ENCODE measurements at regions not wholly inside any gene's neighbourhood (a gene's known extent, or its start where the extent isn't known, plus 50 kb on each side); places are given as distances from the start of the nearest gene placed in this dataset.

GRCh38 chr20:60497298-60498035 lies 539.2 kb downstream of the CDH26 start:
- 80 to 89% methylated on average over 4 of the region's 4 CpGs for WGBS, 2 donors
- Histone ChIP-seq H3K4me3 (no peak overlapping the region), H3K27me3 (peaks cover 0 to 4% (median 0%) of the 10 kb centered on the region in 7 donors), H3K9me3 (no peaks in the 10 kb centered on the region), H3K27ac (no peak overlapping the region), H3K4me1 (no peaks in the 10 kb centered on the region), H3K36me3 (no peaks in the 10 kb centered on the region)
- no peak for DNase-seq
- intact Hi-C loops (cut with DNase I): no loop called here
- ATAC-seq: no peak
- no peak for TF ChIP-seq CTCF (IDR thresholded peaks at IDR 0.05)

- DNase-seq (no peak), ATAC-seq (no peak)
- Histone ChIP-seq H3K27ac (no peak overlapping the region), H3K27me3 (peaks cover 0 to 8% (median 0%) of the 10 kb centered on the region in 7 donors), H3K4me1 (no peaks in the 10 kb centered on the region), H3K36me3 (no peaks in the 10 kb centered on the region), H3K4me3 (no peak overlapping the region), H3K9me3 (no peaks in the 10 kb centered on the region)
- intact Hi-C loops (cut with DNase I): no loop called here
- no peak for TF ChIP-seq CTCF (IDR thresholded peaks at IDR 0.05)
- WGBS, 2 donors: 85 to 86% methylated on average over 4 of the region's 4 CpGs
These were observed 541.9 kb downstream of the CDH26 start for GRCh38 chr20:60500038-60500701.

GRCh38 chr20:60501048-60501447 lies 542.8 kb downstream of the CDH26 start:
- Histone ChIP-seq H3K27me3 (peaks cover 0 to 12% (median 0%) of the 10 kb centered on the region in 7 donors), H3K36me3 (no peaks in the 10 kb centered on the region), H3K9me3 (no peaks in the 10 kb centered on the region), H3K4me3 (no peak overlapping the region), H3K4me1 (no peaks in the 10 kb centered on the region), H3K27ac (no peak overlapping the region)
- TF ChIP-seq CTCF (IDR thresholded peaks at IDR 0.05): no peak
- WGBS, 2 donors: 91 to 93% methylated on average over 2 of the region's 2 CpGs
- no peak for DNase-seq
- no peak for ATAC-seq
- intact Hi-C loops (cut with DNase I): no loop called here

- peaks cover 0 to 12% (median 0%) of the 10 kb centered on the region in 7 donors for H3K27me3 ChIP-seq
- no peak overlapping the region for H3K4me3 ChIP-seq
- DNase-seq: no peak
- no peaks in the 10 kb centered on the region for H3K36me3 ChIP-seq
- no peaks in the 10 kb centered on the region for H3K4me1 ChIP-seq
- no peak for ATAC-seq
- intact Hi-C loops (cut with DNase I): no loop called here
- 85 to 90% methylated on average over 5 of the region's 5 CpGs for WGBS, 2 donors
- TF ChIP-seq CTCF (IDR thresholded peaks at IDR 0.05): no peak
- H3K9me3 ChIP-seq: no peaks in the 10 kb centered on the region
- no peak overlapping the region for H3K27ac ChIP-seq
These were observed 544.7 kb downstream of the CDH26 start for GRCh38 chr20:60502881-60503280.

All from heart right ventricle (tissue), 16 donors.